ENCODE measurements at regions not wholly inside any gene's neighbourhood (a gene's known extent, or its start where the extent isn't known, plus 50 kb on each side); places are given as distances from the start of the nearest gene placed in this dataset.
"Not testable (repeated sequence)": the region's sequence is repeated elsewhere in the genome, so short reads cannot be mapped to it uniquely, and the experiment has no call there.

DNA sequence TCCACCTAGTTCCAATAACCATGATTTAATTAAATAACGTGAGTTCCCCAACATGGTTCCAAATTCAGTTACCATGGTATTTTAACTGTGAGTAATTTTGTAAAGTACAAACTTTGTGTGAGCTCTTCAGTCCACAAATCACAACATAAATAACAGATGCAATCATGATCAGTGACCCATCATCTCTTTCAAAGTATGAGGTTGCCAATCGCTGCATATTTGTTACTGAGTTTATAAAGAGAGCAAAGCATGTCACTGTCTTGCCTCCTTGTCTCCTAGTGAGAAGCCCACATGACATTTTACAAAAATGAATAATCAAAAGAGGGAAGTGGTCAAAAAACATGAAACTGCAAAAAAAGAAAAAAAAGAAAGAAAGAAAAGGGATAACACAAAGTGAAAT, 69.1 kb upstream of the PDSS1 start:
- Histone ChIP-seq H3K4me2 (ENCODE audit: low read length) (no peak overlapping the region), H3K36me3 (ENCODE audit: insufficient read depth, low read length) (no peaks in the 10 kb centered on the region), H3K27me3 (ENCODE audit: insufficient read depth, low read length) (no peaks in the 10 kb centered on the region), H3K4me3 (ENCODE audit: insufficient read depth, low read depth, low read length) (no peak overlapping the region), H3K4me1 (ENCODE audit: insufficient read depth, low read length) (no peaks in the 10 kb centered on the region), H4K20me1 (ENCODE audit: insufficient read depth, low read length) (no peaks in the 10 kb centered on the region), H3K27ac (ENCODE audit: low read depth, low read length) (no peak overlapping the region), H3K9ac (ENCODE audit: low read length) (no peak overlapping the region), H3K79me2 (ENCODE audit: insufficient read depth, low read length) (no peaks in the 10 kb centered on the region), H3K9me3 (ENCODE audit: insufficient read depth, low read depth, low read length) (no peaks in the 10 kb centered on the region), H2AFZ (ENCODE audit: low read depth, low read length) (no peak overlapping the region)
- no peak overlapping the region for H3K27ac Mint-ChIP-seq (ENCODE audit: unreplicated experiment)
- TF ChIP-seq EZH2 (IDR thresholded peaks at IDR 0.05; ENCODE audit: insufficient read depth, low read length): no peak
- TF ChIP-seq, protein P1, sequence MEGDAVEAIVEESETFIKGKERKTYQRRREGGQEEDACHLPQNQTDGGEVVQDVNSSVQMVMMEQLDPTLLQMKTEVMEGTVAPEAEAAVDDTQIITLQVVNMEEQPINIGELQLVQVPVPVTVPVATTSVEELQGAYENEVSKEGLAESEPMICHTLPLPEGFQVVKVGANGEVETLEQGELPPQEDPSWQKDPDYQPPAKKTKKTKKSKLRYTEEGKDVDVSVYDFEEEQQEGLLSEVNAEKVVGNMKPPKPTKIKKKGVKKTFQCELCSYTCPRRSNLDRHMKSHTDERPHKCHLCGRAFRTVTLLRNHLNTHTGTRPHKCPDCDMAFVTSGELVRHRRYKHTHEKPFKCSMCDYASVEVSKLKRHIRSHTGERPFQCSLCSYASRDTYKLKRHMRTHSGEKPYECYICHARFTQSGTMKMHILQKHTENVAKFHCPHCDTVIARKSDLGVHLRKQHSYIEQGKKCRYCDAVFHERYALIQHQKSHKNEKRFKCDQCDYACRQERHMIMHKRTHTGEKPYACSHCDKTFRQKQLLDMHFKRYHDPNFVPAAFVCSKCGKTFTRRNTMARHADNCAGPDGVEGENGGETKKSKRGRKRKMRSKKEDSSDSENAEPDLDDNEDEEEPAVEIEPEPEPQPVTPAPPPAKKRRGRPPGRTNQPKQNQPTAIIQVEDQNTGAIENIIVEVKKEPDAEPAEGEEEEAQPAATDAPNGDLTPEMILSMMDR (IDR thresholded peaks at IDR 0.05; ENCODE audit: insufficient read depth, low read depth, low read length): no peak
- H3K27me3 Mint-ChIP-seq (ENCODE audit: low read depth, unreplicated experiment): peaks cover 1% of the 10 kb centered on the region
- H3K4me1 Mint-ChIP-seq (ENCODE audit: low read depth, unreplicated experiment): no peaks in the 10 kb centered on the region
- H3K4me3 Mint-ChIP-seq (ENCODE audit: unreplicated experiment): no peak overlapping the region
- FAIRE-seq (no peak), DNase-seq (ENCODE audit: low read depth) (no peak)
- H3K36me3 Mint-ChIP-seq (ENCODE audit: low read depth, unreplicated experiment): no peaks in the 10 kb centered on the region
- peaks cover 3% of the 10 kb centered on the region for H3K9me3 Mint-ChIP-seq (ENCODE audit: unreplicated experiment)

DNA sequence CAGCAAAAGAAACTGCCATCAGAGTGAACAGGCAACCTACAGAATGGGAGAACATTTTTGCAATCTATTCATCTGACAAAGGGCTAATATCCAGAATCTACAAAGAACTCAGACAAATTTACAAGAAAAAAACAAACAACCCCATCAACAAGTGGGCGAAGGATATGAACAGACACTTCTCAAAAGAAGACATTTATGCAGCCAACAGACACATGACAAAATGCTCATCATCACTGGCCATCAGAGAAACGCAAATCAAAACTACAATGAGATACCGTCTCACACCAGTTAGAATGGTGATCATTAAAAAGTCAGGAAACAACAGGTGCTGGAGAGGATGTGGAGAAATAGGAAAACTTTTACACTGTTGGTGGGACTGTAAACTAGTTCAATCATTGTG, 65.3 kb upstream of the PDSS1 start:
- not testable (repeated sequence) for H3K36me3 ChIP-seq (ENCODE audit: insufficient read depth, low read length); H3K9me3 ChIP-seq (ENCODE audit: insufficient read depth, low read depth, low read length); H3K36me3 Mint-ChIP-seq (ENCODE audit: low read depth, unreplicated experiment); H3K9me3 Mint-ChIP-seq (ENCODE audit: unreplicated experiment); H3K4me1 ChIP-seq (ENCODE audit: insufficient read depth, low read length); H3K27me3 ChIP-seq (ENCODE audit: insufficient read depth, low read length); H3K27me3 Mint-ChIP-seq (ENCODE audit: low read depth, unreplicated experiment); H3K4me3 ChIP-seq (ENCODE audit: insufficient read depth, low read depth, low read length); FAIRE-seq; H3K4me3 Mint-ChIP-seq (ENCODE audit: unreplicated experiment); H3K27ac ChIP-seq (ENCODE audit: low read depth, low read length); H3K4me2 ChIP-seq (ENCODE audit: low read length); H3K79me2 ChIP-seq (ENCODE audit: insufficient read depth, low read length); H4K20me1 ChIP-seq (ENCODE audit: insufficient read depth, low read length); H3K27ac Mint-ChIP-seq (ENCODE audit: unreplicated experiment); H3K9ac ChIP-seq (ENCODE audit: low read length); DNase-seq (ENCODE audit: low read depth); H3K4me1 Mint-ChIP-seq (ENCODE audit: low read depth, unreplicated experiment); H2AFZ ChIP-seq (ENCODE audit: low read depth, low read length)

DNA sequence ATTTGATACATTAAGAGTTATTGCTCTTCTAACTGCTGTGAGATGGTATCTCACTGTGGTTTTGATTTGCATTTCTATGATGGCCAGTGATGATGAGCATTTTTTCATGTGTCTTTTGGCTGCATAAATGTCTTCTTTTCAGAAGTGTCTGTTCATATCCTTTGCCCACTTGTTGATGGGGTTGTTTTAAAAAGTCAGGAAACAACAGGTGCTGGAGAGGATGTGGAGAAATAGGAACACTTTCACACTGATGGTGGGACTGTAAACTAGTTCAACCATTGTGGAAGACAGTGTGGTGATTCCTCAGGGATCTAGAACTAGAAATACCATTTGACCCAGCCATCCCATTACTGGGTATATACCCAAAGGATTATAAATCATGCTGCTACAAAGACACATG, 63.4 kb upstream of the PDSS1 start:
- not testable (repeated sequence) for H3K36me3 Mint-ChIP-seq (ENCODE audit: low read depth, unreplicated experiment); H4K20me1 ChIP-seq (ENCODE audit: insufficient read depth, low read length); H3K4me2 ChIP-seq (ENCODE audit: low read length); H3K79me2 ChIP-seq (ENCODE audit: insufficient read depth, low read length); H3K4me1 ChIP-seq (ENCODE audit: insufficient read depth, low read length); H3K9me3 ChIP-seq (ENCODE audit: insufficient read depth, low read depth, low read length); H3K27ac Mint-ChIP-seq (ENCODE audit: unreplicated experiment); FAIRE-seq; H3K4me3 ChIP-seq (ENCODE audit: insufficient read depth, low read depth, low read length); H3K27me3 Mint-ChIP-seq (ENCODE audit: low read depth, unreplicated experiment); H3K9me3 Mint-ChIP-seq (ENCODE audit: unreplicated experiment); H3K9ac ChIP-seq (ENCODE audit: low read length); H3K36me3 ChIP-seq (ENCODE audit: insufficient read depth, low read length); DNase-seq (ENCODE audit: low read depth); H3K4me1 Mint-ChIP-seq (ENCODE audit: low read depth, unreplicated experiment); H3K4me3 Mint-ChIP-seq (ENCODE audit: unreplicated experiment); H2AFZ ChIP-seq (ENCODE audit: low read depth, low read length); H3K27me3 ChIP-seq (ENCODE audit: insufficient read depth, low read length); H3K27ac ChIP-seq (ENCODE audit: low read depth, low read length)
